Fibroblast of skin of left biceps (primary cell): ENCODE measurements at regions not wholly inside any gene's neighbourhood (a gene's known extent, or its start where the extent isn't known, plus 50 kb on each side); places are given as distances from the start of the nearest gene placed in this dataset.
"Not testable (repeated sequence)": the region's sequence is repeated elsewhere in the genome, so short reads cannot be mapped to it uniquely, and the experiment has no call there.

ENCODE experiments used
- DNase-seq, 2 experiments: peaks; one replicate each; pipeline ENCODE4 v3.0.0-alpha.2; 2013; ENCODE audit warnings: low read depth in 2 of 2

DNA sequence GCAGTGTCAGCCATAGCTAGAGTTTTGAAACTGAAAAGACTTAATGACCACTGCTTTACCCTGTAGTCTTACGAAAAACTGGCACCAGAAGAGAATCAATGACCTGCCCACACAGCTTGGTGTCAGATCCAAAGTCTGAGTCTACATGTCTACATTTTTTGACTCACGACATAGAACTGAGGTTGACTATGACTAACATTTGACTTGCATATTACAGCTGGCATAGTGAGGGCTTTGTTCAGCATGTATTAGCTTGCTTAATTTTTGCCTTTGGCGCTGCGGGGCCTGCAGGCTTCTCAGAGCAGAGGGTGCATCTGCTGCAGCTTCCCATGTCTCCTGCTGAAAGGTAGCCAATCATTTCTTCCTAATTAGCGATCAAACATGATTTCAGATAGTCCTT lies 167.0 kb downstream of the EBLN2 start:
- DNase-seq = no peak

DNA sequence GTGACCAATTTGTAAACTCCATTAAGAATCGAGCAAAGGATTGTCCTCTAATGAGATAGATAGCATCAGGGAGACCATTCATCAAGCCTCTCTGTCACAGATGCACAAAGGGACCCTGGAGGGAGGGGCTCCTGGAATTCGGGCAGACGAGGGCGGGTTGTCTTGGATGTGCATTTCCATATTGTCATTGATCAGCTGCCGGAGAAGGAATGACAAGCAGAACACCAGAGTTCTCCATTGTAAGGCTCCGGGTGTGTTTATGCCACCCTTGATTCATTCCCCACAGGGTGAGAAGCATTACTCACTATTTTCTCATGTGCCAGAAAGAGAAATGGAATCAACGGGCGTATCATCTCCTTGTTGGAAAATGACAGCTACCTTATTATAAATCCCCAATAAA lies 167.5 kb downstream of the EBLN2 start:
- no peak for DNase-seq

DNA sequence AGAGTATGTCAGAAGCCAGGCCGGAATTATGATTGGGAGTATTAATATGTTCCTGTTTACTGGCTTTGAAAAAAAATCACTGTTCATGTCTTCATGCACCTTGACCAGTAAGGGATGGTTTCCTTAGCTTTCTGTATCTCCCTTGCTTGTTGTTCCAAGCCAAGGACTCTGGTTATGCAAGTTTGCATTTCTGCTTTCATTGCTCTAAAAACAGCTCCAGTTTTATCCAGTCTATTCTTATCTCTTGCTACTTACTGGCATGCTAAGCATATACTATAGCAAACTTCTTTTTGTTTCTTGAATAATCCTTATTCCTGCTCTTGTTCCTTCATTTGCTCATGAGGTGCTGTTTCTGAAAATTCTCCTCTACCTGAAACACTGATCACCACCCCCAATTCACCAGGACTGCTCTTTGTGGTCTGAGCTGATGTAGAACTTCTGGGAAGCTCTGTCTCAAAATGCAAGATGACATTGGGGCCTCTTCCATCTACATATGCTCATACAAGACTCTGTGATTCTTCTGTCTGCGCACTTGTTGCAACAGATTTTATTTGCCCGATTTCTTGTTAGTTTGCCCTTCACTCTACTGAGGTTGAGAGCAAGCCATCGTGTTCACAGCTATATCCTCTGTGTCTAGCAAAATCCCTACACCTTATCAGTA lies 173.0 kb downstream of the EBLN2 start:
- DNase-seq = no peak

DNA sequence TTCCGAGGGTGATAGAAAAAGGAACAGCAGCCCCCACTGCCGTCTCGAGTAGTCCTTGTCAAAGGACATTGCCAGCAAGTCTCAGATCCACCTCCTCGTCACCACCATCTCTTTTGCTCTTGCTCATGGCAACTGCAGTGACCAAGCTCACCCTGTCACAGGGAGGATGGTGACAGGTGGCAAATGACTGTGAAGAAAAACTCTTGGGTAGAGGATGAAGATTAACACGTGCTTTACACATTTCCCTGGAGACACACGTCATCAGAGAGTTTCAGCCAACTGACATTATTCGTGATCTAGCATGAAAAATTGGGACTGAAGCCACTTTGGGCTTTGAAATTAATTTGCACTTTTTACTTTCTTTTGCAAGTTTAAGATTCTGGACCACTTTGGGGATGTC lies 174.3 kb downstream of the EBLN2 start:
- DNase-seq = no peak

DNA sequence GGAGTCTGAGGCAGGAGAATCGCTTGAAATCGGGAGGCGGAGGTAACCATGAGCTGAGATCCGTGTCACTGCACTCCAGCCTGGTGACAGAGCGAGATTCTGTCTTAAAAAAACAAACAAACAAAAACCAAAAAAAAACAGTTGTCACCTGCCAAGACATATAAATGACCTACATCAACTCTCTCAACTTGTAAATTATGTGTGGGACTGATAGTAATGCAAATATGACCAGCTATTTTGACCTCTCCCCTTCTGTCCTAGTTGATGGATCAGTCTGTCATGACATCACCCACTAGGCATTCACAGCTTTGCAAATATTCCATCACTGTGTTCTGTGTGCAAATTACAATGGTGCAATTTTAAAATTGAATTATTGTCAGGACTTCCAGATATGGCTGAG lies 175.4 kb downstream of the EBLN2 start:
- no peak for DNase-seq

DNA sequence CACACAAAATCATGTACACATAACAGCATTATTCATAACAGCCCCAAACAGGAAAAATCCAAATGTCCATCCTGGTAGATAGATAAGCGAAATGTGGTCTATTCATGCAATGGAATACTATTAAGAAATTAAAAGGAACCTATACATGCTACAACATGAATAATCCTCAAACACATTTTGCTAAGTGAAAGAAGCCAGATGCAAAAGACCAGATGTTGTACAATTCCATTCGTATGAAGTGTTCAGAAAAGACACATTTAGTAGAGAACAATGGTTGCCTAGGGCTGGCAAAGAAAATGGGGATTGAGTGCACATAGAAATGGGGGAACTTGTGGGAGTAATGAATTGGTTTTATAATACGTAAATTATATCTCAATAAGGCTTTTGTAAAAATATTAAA lies 182.3 kb downstream of the EBLN2 start:
- DNase-seq = no peak

DNA sequence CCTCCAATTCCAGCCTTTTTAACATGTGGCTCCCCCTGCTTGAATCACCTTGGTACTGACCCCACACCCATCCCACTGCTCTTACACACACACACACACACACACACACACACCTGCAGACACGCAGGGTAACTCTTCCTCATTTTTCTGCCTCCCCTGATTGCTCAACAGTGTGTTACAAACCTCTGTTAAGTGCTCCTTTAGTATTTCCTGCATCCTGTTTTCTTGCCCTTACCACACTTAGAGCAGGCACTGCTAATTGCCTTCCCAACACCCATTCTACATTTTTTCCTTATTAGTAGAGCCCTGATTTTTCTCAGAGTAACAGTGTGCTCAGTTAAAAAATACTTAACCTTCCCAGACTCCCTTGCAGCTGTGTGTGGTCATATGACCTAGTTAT lies 184.0 kb downstream of the EBLN2 start:
- no peak for DNase-seq

DNA sequence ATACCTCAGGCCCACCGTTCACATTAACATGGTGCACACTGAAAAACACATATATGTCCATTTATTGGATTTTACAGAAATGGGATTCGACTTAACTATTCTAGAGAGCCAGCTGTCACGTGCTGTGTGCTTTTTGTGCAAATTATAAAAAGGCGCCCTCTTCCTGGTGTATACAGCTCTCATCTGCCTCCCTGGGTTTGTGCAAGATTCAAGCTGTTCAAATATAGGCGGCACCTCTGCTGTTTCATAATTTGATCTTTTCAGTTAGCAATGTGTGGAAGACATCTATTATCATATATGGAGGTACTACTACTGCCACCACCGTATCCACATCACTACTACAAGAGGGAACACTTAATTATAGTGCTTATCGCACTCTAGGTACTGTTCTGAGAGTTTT lies 187.6 kb downstream of the EBLN2 start:
- DNase-seq = no peak

DNA sequence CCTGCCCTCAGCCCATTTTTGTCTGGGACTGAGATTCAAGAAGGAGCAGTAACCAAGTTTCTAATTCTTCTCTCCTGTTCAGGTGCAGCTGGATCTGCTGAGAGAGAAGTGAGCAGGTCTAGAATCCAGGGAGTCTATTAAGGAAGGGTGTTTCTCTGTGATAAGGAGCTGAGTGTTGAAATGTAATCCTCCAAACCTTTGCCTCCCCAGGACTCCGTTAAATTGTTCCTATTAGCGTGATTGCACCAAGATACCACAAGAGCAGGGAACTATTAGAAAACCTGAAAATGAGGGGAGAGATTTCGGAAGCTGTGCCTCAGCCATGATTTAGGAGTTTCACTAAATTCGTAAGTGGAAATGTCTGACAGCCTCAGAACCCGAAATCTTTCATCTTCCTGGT lies 192.6 kb downstream of the EBLN2 start:
- no peak for DNase-seq

DNA sequence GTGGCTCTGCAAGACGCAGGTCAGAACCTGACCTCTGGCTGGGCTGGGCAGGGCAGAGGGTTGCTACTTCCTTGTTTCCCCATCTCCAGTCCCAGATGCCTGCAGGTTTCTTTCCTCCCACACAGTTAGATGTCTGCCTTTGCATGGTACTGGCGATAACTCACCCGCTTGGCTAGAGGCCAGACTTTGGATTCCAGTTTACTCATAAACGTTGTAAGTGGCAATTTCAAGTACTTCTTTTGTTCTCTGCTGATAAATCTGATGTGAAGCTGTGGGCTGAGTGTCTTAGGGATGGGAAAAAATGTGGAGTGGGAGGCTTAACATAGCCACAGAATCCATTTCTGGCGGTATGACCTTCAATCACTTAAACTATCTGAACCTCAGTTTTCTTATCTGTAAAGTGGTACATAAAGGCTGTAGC lies 194.2 kb downstream of the EBLN2 start:
- peak; percentile 17 to 20 for DNase-seq

DNA sequence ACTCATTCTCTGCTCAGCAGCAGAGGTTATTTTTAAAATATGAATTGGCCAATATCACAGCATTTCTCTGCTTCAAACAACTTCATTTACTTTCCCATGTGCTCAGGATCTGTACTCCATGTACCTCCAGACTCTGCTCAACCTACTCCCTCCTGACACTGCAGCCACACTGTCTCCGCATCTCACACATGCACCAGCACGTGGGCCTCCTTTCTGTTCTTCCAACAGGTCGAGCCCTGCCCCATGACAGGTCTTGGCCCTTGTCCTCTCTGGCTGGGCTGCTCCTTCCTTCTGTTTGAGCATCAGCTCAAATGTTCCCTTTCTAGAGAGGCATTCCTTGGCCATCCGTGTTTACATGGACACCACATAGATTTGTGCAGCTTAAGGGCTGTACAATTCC lies 195.7 kb downstream of the EBLN2 start:
- DNase-seq = no peak

DNA sequence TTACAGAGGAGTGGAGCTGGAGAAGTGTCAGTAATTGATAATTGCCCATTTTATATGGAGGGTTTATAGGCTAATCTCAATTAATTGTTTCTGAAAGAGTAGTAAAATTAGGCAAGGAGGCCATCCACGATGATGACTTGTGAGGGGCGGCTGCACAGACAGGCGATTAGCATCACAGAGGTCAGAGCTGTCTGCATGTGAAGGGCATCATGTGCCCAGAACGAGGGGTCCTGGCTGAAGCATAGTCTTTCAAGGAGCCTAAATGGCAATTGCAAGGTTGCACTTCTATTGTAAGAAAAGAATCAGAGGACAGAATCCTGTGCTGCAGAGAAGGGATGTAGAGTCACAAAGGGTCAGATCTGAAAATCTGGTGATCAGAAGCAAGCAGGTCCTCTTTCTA lies 196.6 kb downstream of the EBLN2 start:
- DNase-seq = no peak

DNA sequence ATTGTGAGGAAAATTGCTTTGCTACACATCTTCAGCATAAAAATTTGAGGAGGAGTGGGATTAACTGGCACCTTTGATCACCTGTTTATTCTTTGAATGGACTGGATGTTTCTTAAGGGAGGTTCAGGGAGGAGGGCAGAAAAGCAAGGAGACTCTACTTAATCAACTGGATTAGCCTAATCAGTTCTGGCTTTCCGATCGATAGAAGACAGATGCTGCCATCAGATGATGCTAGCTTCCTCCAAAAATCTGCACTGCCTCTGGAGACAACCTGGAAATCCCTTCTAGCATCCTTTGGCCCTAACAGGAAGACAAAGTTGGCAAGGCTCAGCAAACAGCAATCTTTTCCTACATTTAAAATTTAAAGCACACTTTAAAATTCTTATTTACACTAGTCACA lies 197.8 kb downstream of the EBLN2 start:
- DNase-seq = no peak

DNA sequence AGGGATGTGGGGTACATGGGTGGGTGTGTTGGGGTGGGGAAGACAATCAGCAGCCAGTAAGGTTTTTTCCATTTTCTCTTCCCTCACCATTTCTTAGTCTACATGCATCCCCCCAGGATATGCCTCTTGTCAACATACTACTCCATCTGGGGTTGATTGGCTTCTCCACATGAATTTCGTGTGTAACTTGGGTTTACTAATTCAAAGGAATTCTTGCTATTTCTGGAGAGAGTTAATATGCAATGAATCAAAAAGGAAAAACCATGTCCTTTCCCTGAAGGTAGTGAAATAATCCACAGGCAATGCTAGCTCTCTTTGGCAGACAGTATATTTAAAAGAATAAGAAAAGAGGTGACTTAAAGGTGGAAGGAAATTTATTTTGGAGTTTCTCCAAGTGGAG lies 198.4 kb downstream of the EBLN2 start:
- DNase-seq = peak; percentile 44 to 46

DNA sequence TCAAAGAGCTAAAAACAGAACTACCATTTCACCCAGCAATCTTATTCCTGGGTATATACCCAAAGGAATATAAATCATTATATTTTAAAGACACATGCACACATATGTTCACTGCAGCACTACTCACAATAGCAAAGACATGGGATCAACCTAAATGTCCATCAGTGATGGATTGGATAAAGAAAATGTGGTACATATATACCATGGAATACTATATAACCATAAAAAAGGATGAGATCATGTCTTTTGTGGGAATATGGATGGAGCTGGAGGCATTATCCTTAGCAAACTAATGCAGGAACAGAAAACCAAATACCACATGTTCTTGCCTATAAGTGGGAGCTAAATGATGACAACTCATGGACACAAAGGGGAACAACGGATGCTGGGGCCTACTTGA lies 205.1 kb downstream of the EBLN2 start:
- not testable (repeated sequence) for DNase-seq

DNA sequence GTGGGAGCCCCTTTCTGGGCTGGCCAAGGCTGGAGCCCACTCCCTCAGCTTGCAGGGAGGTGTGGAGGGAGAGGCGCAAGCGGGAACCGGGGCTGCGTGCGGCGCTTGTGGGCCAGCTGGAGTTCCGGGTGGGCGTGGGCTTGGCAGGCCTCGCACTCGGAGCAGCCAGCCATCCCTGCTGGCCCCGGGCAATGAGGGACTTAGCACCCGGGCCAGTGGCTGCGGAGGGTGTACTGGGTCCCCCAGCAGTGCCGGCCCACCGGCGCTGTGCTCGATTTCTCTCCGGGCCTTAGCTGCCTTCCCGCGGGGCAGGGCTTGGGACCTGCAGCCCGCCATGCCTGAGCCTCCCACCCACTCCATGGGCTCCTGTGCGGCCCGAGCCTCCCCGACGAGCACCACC lies 207.7 kb downstream of the EBLN2 start:
- not testable (repeated sequence) for DNase-seq

DNA sequence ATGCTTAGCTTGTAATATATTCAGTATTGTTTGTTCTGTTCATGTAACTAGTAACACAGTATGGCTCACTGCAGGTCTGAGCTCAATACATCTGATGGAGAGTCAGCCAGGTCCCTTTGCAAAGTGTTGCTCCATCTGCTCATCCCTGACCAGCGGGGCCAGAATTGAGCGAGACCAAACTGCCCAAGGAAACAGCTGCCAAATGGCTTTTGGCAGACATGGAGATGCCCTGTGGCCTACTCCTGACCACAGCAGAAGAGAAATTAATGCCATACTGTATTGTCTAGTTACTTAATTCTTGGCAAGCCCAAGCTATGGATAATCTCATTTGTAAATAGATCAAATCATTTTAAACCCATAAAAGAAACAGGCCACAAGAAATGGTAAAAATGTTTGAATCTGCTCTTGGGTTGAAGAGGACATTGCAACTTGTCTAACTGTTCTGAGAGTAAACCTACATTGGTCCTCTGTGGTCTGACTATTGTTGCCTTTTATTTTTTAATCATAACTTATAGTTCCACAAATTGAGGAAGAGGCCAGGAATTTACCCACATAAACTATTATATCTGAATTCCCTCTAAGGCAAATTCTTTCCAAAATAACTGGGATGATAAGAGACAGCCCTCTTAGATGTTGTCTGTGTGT lies 209.5 kb downstream of the EBLN2 start:
- DNase-seq = no peak

DNA sequence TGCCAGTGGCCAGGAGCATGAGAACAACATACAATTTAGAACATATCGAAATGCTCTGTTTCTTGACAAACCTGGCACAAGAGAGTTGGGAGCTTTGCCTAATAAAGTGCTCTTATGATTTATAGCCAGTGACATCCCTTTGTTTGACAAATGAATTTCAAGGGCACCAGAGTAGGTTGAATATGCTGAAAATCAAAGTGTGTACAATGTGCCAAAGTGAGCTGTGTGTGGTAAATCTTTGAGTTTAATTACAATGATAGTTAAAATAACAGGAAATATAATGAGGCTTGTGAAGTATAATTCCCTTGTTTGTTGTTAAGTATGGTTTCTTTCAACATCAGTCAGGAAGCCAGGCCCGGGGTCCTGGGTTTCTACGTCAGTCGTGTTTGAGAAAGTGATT lies 211.9 kb downstream of the EBLN2 start:
- no peak for DNase-seq

DNA sequence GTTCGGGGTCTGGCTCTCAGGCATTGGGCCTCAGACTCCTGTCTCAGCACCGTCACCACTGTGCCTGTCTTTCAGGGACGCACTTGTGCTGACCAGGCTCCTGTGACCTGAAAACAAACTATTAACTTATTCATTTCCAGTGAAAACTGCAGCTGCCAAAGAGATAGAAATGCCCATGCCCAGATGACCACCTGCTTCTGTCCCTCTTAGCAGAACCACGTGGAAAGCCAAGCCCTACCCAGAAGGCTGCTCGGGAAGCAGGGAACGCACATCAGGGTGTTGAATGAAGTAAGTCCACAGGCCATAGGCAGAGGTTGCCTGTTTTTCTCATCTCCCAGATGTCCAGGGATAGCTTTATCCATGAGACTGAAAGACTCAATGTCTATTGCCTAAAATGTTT lies 219.3 kb downstream of the EBLN2 start:
- DNase-seq = no peak

DNA sequence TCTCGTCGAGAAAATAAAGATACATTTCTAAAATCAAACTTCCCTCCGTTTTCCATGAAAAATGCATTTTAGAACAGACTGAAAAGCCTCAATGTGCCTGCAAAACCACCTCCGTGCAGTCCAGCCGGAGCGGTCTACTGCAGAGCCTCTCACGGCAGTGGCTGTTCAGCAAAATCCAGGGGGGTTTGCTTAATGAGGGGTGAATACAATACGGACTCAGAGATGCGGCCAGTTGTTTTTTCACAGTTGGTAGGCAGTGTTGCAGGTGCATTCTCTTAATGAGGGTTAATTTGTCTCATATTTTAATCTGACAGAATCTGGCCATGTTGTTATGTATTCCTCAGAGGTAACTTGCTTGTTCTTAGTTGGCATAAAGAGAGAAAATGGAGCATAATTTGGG lies 223.0 kb downstream of the EBLN2 start:
- no peak for DNase-seq

DNA sequence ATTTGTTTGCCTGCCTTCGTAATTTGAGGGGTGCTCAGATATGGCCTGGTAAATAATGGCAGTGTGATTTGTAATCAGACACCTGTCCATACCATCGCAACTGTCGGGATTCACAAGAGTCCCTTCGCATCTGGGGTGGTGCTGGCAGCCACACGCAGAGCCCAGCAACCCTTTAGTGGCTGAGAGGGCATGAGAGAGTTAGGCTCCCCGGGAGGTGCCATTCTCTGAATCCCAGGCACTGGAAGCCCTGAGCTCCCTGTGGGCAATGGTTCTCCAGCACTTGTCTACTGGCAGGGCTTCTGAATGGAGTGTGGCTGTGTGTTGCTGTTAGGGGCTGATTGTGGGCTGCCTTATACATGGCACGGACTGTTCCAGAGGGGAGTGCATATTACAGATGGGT lies 230.1 kb downstream of the EBLN2 start:
- no peak for DNase-seq

DNA sequence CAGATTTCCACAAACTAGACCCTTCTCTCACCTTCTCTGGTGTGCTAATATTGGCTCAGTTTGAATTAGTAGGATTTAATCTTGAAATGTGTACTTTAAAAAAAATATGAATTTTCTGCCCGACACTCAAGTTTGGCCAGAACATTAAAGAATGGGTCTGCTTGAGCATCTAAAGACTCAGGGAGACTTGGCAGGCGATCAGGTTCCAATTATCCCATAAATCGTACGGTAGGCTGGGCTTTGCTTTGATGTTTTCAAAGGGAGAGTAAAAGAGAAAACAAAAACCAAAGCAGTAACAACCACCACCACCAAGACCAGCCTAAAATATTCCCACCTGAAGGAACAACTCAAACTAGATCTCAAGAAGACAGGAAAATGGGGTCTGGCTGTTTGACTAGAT lies 230.8 kb downstream of the EBLN2 start:
- DNase-seq = no peak

DNA sequence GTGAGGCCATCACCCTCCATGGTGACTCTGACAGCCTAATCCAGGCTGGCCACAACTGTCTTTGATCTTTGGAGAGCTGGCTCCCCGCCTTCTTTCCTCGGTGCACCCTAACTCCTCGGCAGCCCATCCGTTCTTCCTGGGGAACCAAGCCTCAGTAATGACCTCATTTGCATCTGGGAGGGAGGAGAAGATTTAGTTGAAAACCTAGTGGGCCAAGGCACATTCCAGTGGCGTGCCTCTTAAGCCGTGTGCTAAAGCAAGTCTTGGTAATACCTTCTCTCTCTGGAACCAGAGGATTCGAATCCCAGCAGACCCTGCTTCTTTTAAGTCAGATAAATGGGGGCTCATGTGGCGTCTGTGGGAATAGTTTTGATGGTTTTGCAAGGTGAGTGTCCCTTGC lies 233.1 kb downstream of the EBLN2 start:
- DNase-seq = no peak
